ENCODE measurements at regions not wholly inside any gene's neighbourhood (a gene's known extent, or its start where the extent isn't known, plus 50 kb on each side); places are given as distances from the start of the nearest gene placed in this dataset.
"Not testable (repeated sequence)": the region's sequence is repeated elsewhere in the genome, so short reads cannot be mapped to it uniquely, and the experiment has no call there.

GRCh38 chr3:182406786-182407185 lies 386.5 kb upstream of the ATP11B start:
- DNase-seq (ENCODE audit: low spot score), result no peak

- no peak for DNase-seq (ENCODE audit: low spot score)
Observed at GRCh38 chr3:182410051-182410450, 383.3 kb upstream of the ATP11B start.

DNA sequence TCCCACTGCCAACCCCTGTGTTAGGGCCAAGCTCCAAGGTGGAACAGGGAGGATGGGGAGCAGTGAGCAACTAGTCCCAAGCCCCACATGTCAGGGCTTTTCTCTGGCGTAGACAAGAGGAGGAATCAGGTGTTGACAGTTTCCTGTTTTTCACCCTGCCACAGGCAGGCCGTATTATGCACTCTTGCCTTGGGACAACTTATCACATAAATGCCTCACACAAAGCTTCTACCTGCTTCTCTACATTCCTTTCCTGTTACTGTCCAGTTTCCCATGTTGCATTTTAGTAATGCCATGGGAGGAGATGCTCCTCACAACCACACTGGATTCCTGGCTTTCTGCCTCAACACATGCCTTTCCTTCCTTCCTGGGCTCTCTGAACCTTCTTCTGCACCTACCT lies 381.2 kb upstream of the ATP11B start:
- no peak for DNase-seq (ENCODE audit: low spot score)

DNA sequence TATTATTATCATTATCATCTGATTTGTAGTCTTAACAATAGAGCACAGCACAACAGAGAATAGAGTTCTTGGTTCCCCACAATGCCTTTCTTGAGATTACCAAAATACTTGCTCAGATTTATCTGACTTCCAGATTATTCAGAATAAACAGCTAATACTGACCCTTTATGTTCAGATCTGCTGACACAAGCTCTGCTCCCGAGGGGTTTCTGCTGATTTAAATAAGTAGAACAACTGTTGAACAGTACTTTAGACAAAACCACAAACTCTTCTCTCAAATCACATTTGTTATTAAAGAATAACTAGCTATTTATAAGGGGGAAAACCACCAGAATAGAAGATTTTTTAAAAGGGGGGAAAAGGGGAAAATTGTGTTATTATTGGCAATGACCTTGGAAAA lies 380.2 kb upstream of the ATP11B start:
- no peak for DNase-seq (ENCODE audit: low spot score)

DNA sequence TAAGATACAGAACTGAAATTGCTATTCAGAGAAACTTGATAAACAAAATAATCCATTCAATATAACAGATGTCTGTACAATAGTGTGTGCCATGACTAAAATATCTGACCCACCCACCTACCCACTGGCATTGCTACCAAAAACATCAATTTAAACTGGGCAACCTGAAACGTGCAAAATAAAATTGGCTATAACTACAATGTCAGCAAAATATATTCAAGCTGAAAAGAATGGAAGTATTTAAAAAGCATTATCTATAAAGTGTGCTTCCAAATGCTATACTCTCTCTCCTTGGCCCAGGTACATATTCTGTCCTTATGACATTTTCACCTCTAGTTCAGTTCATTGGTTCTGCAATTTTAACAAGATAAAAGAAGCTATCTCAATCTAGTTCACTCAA lies 379.6 kb upstream of the ATP11B start:
- no peak for DNase-seq (ENCODE audit: low spot score)

GRCh38 chr3:182414586-182414985 lies 378.7 kb upstream of the ATP11B start:
- no peak for DNase-seq (ENCODE audit: low spot score)

- DNase-seq (ENCODE audit: low spot score), result no peak
Observed at GRCh38 chr3:182420741-182421140, 372.6 kb upstream of the ATP11B start.

DNA sequence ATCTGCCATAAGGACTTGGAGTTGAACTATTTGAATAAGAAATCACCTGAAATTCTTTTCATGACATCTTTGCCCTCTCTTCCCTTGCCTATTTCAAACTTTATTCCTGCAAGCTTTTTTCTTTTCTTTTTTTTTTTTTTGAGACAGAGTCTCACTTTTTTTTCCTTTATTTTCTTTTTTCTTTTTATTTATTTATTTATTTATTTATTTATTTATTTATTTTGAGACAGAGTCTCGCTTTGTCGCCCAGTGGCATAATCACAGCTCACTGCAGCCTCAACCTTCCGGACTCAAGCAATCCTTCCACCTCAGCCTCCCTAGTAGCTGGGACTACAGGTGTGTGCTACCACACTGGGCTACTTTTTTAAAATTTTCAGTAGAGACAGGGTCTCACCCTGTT lies 369.3 kb upstream of the ATP11B start:
- DNase-seq (ENCODE audit: low spot score), result no peak

DNA sequence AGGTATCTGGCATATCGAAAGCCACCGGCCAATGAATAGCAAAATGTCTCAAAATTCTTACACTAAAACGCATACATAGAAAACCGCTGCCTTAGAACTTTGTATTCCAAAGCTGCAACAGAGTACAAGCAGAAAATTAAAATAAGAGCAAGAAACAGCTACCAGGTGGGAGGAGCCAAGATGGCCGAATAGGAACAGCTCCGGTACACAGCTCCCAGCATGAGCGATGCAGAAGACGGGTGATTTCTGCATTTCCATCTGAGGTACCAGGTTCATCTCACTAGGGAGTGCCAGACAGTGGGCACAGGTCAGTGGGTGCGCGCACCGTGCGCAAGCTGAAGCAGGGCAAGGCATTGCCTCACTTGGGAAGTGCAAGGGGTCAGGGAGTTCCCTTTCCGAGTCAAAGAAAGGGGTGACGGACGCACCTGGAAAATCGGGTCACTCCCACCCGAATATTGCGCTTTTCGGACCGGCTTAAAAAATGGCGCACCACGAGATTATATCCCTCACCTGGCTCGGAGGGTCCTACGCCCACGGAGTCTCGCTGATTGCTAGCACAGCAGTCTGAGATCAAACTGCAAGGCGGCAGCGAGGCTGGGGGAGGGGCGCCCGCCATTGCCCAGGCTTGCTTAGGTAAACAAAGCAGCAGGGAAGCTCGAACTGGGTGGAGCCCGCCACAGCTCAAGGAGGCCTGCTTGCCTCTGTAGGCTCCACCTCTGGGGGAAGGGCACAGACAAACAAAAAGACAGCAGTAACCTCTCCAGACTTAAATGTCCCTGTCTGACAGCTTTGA lies 367.2 kb upstream of the ATP11B start:
- DNase-seq (ENCODE audit: low spot score), result not testable (repeated sequence)

DNA sequence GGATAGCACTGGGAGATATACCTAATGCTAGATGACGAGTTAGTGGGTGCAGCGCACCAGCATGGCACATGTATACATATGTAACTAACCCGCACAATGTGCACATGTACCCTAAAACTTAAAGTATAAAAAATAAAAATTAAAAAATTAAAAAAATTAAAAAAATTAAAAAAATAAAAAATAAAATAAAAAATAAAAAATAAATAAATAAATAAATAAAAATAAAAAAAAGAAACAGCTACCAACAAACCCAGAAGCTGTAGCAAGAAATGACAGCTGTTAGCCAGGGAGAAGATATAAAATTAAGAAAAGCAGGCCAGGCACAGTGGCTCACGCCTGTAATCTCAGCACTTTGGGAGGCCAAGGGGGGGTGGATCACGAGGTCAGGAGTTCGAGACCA lies 361.3 kb upstream of the ATP11B start:
- not testable (repeated sequence) for DNase-seq (ENCODE audit: low spot score)

GRCh38 chr3:182435860-182436259 lies 357.4 kb upstream of the ATP11B start:
- no peak for DNase-seq (ENCODE audit: low spot score)

- no peak for DNase-seq (ENCODE audit: low spot score)
Observed at GRCh38 chr3:182436547-182436946, 356.8 kb upstream of the ATP11B start.

- DNase-seq (ENCODE audit: low spot score), result no peak
Observed at GRCh38 chr3:182438398-182438797, 354.9 kb upstream of the ATP11B start.

DNA sequence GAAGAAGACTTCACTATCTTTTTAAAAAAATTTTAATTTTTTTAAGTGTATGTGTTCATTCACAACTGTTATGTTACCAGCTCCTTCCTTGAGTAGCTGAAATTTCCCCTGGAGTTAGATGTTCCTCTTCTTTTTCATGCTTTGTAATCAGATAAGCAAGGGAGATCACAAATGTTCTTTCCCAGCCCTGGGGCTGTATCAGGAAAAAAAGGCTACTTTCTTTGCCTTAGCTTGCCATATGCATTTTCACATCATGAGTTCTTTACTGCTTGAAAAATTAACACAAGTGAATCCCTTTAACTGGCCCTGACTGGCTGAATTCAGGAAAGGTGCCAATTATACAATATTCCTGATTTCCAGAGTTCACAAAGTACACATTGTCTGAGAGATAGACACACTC lies 353.2 kb upstream of the ATP11B start:
- no peak for DNase-seq (ENCODE audit: low spot score)

- DNase-seq (ENCODE audit: low spot score), result no peak
Observed at GRCh38 chr3:182445576-182445975, 347.7 kb upstream of the ATP11B start.

DNA sequence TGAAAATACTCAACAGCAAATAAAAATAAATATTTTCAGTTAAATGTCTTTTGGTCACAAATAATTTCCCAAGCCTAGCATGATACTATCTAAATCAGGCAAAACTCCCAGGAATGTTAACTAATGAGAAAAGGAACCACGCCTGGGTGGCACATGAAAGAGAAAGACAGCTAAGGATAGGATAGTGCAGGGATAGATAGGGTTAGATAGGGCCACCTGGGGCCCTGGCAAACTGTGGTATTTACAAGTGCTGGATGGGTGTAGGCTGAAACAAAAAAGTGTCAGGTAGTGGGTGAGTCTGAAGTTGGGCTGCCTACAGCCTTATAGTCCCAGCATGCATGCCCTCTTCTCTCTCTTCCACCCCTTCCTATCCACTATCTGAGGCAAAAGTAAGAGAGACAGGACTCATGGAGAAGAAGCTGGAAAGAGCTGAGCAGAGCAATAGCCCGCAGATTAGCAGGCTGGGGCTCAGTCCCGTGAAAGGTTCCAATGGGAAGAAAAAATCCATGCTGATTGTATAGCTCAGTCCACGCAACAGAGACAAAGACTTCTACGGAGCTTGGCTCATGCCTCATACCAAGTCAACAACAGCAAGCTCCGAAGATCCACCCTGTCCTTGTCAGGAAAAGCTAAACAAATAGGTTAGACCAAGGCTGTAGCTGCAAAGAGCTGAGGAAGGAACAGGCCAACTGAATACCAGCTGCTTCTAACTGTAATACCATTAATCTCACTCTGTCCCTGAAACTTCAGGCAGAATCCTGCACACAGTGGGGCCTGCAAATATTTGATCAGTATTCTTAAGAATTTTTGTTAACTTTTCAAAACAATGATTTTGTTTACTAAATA lies 342.1 kb upstream of the ATP11B start:
- DNase-seq (ENCODE audit: low spot score), result no peak

- DNase-seq (ENCODE audit: low spot score), result no peak
Observed at GRCh38 chr3:182451871-182452270, 341.4 kb upstream of the ATP11B start.

GRCh38 chr3:182455011-182455410 lies 338.3 kb upstream of the ATP11B start:
- no peak for DNase-seq (ENCODE audit: low spot score)

DNA sequence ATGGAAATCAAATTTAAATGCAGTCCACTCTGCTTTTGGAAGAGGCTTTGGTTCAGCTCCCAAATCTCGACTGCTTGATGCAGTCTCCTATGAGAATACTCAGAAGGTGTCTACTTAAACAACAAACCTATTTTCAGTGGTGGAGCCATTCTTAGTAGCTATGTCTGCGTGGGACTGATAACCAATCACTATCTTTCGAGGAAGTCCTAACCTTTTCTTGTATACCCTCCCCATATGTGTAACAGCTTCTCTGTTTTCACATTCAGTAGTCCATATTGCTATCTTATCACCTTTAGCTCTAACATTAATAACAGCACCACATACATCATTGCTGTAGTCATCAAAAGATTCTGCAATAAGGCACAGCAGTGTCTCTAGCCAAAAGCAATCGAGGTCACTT lies 333.0 kb upstream of the ATP11B start:
- DNase-seq (ENCODE audit: low spot score), result no peak

GRCh38 chr3:182462152-182462551 lies 331.2 kb upstream of the ATP11B start:
- DNase-seq (ENCODE audit: low spot score), result no peak

DNA sequence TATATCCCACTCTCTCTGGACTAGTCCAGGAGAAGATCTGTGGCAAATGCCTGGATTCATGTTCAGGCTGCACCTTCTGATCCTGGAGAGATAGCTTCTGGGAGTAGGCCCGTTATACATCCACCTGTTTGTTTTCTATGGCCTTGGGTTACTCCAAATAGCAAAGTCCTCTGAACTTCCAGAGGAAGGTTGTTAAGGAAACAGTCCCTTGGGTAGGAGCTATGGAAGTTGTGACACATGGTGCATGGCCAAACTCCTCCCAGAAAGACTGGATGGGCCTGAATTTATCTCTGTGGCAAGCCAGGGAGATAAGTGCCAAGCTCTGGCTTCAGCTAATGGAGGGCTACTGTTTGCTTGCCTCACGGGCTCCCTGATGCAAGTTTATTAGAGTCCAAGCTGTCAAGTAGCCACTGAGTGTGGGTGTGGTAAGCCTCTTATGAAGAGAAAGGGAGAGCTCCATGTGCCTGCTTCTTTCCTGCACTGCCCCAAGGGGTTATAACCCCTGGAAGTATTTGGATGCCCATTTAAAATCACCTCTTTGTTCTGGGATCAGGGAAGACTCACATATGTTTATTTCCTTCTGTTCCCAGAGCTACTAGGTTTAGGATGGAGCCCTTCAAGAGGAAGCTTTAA lies 328.7 kb upstream of the ATP11B start:
- DNase-seq (ENCODE audit: low spot score), result no peak

- DNase-seq (ENCODE audit: low spot score), result no peak
Observed at GRCh38 chr3:182465301-182466185, 327.8 kb upstream of the ATP11B start.

Data from hematopoietic multipotent progenitor cell treated with erythropoietin and hydrocortisone succinate and interleukin-3 and kit ligand, for 15 days (in vitro differentiated cells).